Adipocyte (in vitro differentiated cells): ENCODE measurements at regions not wholly inside any gene's neighbourhood (a gene's known extent, or its start where the extent isn't known, plus 50 kb on each side); places are given as distances from the start of the nearest gene placed in this dataset.

Source experiments
- DNase-seq: peaks from one replicate; pipeline ENCODE4 v3.0.0-alpha.2; 2015; ENCODE audit warnings: low read depth
- H3K27me3 ChIP-seq: replicated peaks from 2 replicates; pipeline ENCODE4 v1.7.0; 2013; ENCODE audit warnings: mild to moderate bottlenecking, low read length, moderate library complexity; ENCODE audit not compliant: control insufficient read depth, insufficient read depth
- H3K36me3 ChIP-seq: 2 replicates; pipeline ENCODE4 v1.7.0; 2013; ENCODE audit warnings: low read length, mild to moderate bottlenecking, moderate library complexity; ENCODE audit not compliant: control insufficient read depth, insufficient read depth, severe bottlenecking
- H3K4me1 ChIP-seq: 2 replicates; pipeline ENCODE4 v1.7.0; 2013; ENCODE audit warnings: mild to moderate bottlenecking, low read length, moderate library complexity; ENCODE audit not compliant: control insufficient read depth, insufficient read depth
- H3K4me3 ChIP-seq: 2 replicates; pipeline ENCODE4 v1.7.0; 2013; ENCODE audit warnings: mild to moderate bottlenecking, low read length, moderate library complexity
- H3K9ac ChIP-seq: 2 replicates; pipeline ENCODE4 v1.7.0; 2013; ENCODE audit warnings: mild to moderate bottlenecking, low read length, moderate library complexity
- H3K9me3 ChIP-seq: 2 replicates; pipeline ENCODE4 v1.7.0; 2013; ENCODE audit warnings: mild to moderate bottlenecking, low read length, moderate library complexity; ENCODE audit not compliant: control insufficient read depth

- Histone ChIP-seq H3K4me3 (no peak overlapping the region), H3K4me1 (no peaks in the 10 kb centered on the region), H3K9ac (no peak overlapping the region), H3K27me3 (no peaks in the 10 kb centered on the region), H3K9me3 (peaks cover 3% of the 10 kb centered on the region), H3K36me3 (no peaks in the 10 kb centered on the region)
- no peak for DNase-seq
Observed at GRCh38 chr2:209076151-209076550, 347.7 kb upstream of the MAP2 start.

- no peak overlapping the region for H3K9ac ChIP-seq
- H3K36me3 ChIP-seq = no peaks in the 10 kb centered on the region
Observed at GRCh38 chr2:209086761-209087160, 337.1 kb upstream of the MAP2 start.

GRCh38 chr2:209091056-209091455 lies 332.8 kb upstream of the MAP2 start:
- Histone ChIP-seq H3K4me1 (no peaks in the 10 kb centered on the region), H3K9me3 (no peaks in the 10 kb centered on the region), H3K9ac (no peak overlapping the region), H3K36me3 (no peaks in the 10 kb centered on the region), H3K27me3 (no peaks in the 10 kb centered on the region), H3K4me3 (no peak overlapping the region)
- DNase-seq = no peak

More at GRCh38 chr2:209086761-209087160, 337.1 kb upstream of the MAP2 start:
- Histone ChIP-seq H3K4me1 (no peaks in the 10 kb centered on the region), H3K9me3 (no peaks in the 10 kb centered on the region), H3K4me3 (no peak overlapping the region), H3K27me3 (no peaks in the 10 kb centered on the region)
- DNase-seq = no peak

- no peak overlapping the region for H3K4me3 ChIP-seq
- H3K36me3 ChIP-seq = no peaks in the 10 kb centered on the region
- no peak overlapping the region for H3K9ac ChIP-seq
- no peak for DNase-seq
- H3K27me3 ChIP-seq = no peaks in the 10 kb centered on the region
- no peaks in the 10 kb centered on the region for H3K4me1 ChIP-seq
- no peaks in the 10 kb centered on the region for H3K9me3 ChIP-seq
Observed at GRCh38 chr2:209094221-209094620, 329.6 kb upstream of the MAP2 start.

- H3K4me1 ChIP-seq = no peaks in the 10 kb centered on the region
- no peaks in the 10 kb centered on the region for H3K36me3 ChIP-seq
- H3K9ac ChIP-seq = no peak overlapping the region
- H3K4me3 ChIP-seq = no peak overlapping the region
- no peaks in the 10 kb centered on the region for H3K9me3 ChIP-seq
- DNase-seq = no peak
- no peaks in the 10 kb centered on the region for H3K27me3 ChIP-seq
Observed at GRCh38 chr2:209095432-209095831, 328.4 kb upstream of the MAP2 start.

GRCh38 chr2:209097168-209097567 lies 326.7 kb upstream of the MAP2 start:
- H3K9ac ChIP-seq = no peak overlapping the region
- H3K27me3 ChIP-seq = no peaks in the 10 kb centered on the region
- no peaks in the 10 kb centered on the region for H3K36me3 ChIP-seq
- H3K4me3 ChIP-seq = no peak overlapping the region
- no peak for DNase-seq
- H3K4me1 ChIP-seq = no peaks in the 10 kb centered on the region
- H3K9me3 ChIP-seq = no peaks in the 10 kb centered on the region

- Histone ChIP-seq H3K9ac (no peak overlapping the region), H3K9me3 (no peaks in the 10 kb centered on the region), H3K4me1 (no peaks in the 10 kb centered on the region), H3K4me3 (no peak overlapping the region), H3K36me3 (no peaks in the 10 kb centered on the region), H3K27me3 (no peaks in the 10 kb centered on the region)
- DNase-seq = no peak
Observed at GRCh38 chr2:209102319-209102718, 321.5 kb upstream of the MAP2 start.

GRCh38 chr2:209113026-209113425 lies 310.8 kb upstream of the MAP2 start:
- H3K4me1 ChIP-seq = no peaks in the 10 kb centered on the region
- H3K27me3 ChIP-seq = no peaks in the 10 kb centered on the region
- no peak for DNase-seq
- no peak overlapping the region for H3K4me3 ChIP-seq
- no peak overlapping the region for H3K9ac ChIP-seq
- H3K9me3 ChIP-seq = no peaks in the 10 kb centered on the region
- H3K36me3 ChIP-seq = no peaks in the 10 kb centered on the region

GRCh38 chr2:209114588-209115240 lies 309.1 kb upstream of the MAP2 start:
- Histone ChIP-seq H3K4me1 (no peaks in the 10 kb centered on the region), H3K27me3 (no peaks in the 10 kb centered on the region), H3K9me3 (no peaks in the 10 kb centered on the region), H3K36me3 (no peaks in the 10 kb centered on the region), H3K9ac (no peak overlapping the region), H3K4me3 (no peak overlapping the region)
- no peak for DNase-seq

GRCh38 chr2:209121691-209122090 lies 302.2 kb upstream of the MAP2 start:
- DNase-seq = no peak
- H3K9me3 ChIP-seq = no peaks in the 10 kb centered on the region
- no peaks in the 10 kb centered on the region for H3K4me1 ChIP-seq
- no peak overlapping the region for H3K9ac ChIP-seq
- no peak overlapping the region for H3K4me3 ChIP-seq
- no peaks in the 10 kb centered on the region for H3K36me3 ChIP-seq
- no peaks in the 10 kb centered on the region for H3K27me3 ChIP-seq

GRCh38 chr2:209125291-209125690 lies 298.6 kb upstream of the MAP2 start:
- Histone ChIP-seq H3K9ac (no peak overlapping the region), H3K4me1 (no peaks in the 10 kb centered on the region), H3K36me3 (no peaks in the 10 kb centered on the region), H3K9me3 (no peaks in the 10 kb centered on the region), H3K27me3 (no peaks in the 10 kb centered on the region), H3K4me3 (no peak overlapping the region)
- DNase-seq = no peak

GRCh38 chr2:209138079-209138478 lies 285.8 kb upstream of the MAP2 start:
- DNase-seq = no peak

More at GRCh38 chr2:209138079-209138478, 285.8 kb upstream of the MAP2 start:
- Histone ChIP-seq H3K27me3 (no peaks in the 10 kb centered on the region), H3K36me3 (no peaks in the 10 kb centered on the region), H3K4me1 (no peaks in the 10 kb centered on the region), H3K4me3 (no peak overlapping the region), H3K9ac (no peak overlapping the region), H3K9me3 (peaks cover 4% of the 10 kb centered on the region)
